HUES64 (cell line): ENCODE measurements at regions not wholly inside any gene's neighbourhood (a gene's known extent, or its start where the extent isn't known, plus 50 kb on each side); places are given as distances from the start of the nearest gene placed in this dataset.

ENCODE experiments used
- H3K27ac ChIP-seq: 2 replicates; pipeline ENCODE4 v1.7.0; 2013; ENCODE audit warnings: low read depth, low read length, inconsistent platforms
- H3K27me3 ChIP-seq: 2 replicates; pipeline ENCODE4 v1.6.1; 2013; ENCODE audit warnings: mild to moderate bottlenecking, low read length; ENCODE audit not compliant: insufficient read depth
- H3K36me3 ChIP-seq: 2 replicates; pipeline ENCODE4 v1.6.1; 2013; ENCODE audit warnings: mild to moderate bottlenecking, low read length; ENCODE audit not compliant: insufficient read depth
- H3K4me1 ChIP-seq: 2 replicates; pipeline ENCODE4 v1.6.1; 2013; ENCODE audit warnings: mild to moderate bottlenecking, low read length, moderate library complexity; ENCODE audit not compliant: insufficient read depth
- H3K4me3 ChIP-seq: 2 replicates; pipeline ENCODE4 v1.5.1; 2013; ENCODE audit warnings: mild to moderate bottlenecking, low read length, moderate library complexity
- H3K9ac ChIP-seq: 2 replicates; pipeline ENCODE4 v1.6.1; 2013; ENCODE audit warnings: mild to moderate bottlenecking, low read depth, low read length
- H3K9me3 ChIP-seq: 2 replicates; pipeline ENCODE4 v1.6.1; 2013; ENCODE audit warnings: low read depth, low read length; ENCODE audit not compliant: insufficient read depth
- WGBS: fragments of 150-250, 120-280 bp; methylation state at CpG from one replicate; pipeline ENCODE4 v1.1.7; 2013; ENCODE audit warnings: missing lambda C conversion rate; 5-methylcytosine and 5-hydroxymethylcytosine counted together

DNA sequence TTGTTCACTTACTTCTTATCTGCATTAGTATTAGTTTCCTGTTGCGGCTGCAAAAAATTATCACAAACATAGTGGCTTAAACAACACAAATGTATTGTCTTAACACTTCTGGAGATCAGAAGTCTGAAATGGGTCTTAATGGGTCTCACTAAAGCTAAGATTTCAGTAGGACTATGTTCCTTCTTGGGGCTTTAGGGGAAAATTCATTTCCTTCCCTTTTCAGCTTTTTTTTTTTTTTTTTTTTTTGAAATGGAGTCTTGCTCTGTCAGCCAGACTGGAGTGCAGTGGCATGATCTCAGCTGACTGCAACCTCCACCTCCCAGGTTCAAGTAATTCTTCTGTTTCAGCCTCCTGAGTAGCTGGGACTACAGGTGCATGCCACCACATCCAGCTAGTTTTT lies 78.1 kb upstream of the KLF3 start:
- Histone ChIP-seq H3K4me1 (peaks cover 6% of the 10 kb centered on the region; the same call in 1 of the 2 replicates), H3K36me3 (no peaks in the 10 kb centered on the region), H3K4me3 (no peak overlapping the region), H3K9ac (no peak overlapping the region), H3K9me3 (no peaks in the 10 kb centered on the region), H3K27ac (no peak overlapping the region), H3K27me3 (no peaks in the 10 kb centered on the region)
- 100% methylated on average over 1 of the region's 1 CpG for WGBS

DNA sequence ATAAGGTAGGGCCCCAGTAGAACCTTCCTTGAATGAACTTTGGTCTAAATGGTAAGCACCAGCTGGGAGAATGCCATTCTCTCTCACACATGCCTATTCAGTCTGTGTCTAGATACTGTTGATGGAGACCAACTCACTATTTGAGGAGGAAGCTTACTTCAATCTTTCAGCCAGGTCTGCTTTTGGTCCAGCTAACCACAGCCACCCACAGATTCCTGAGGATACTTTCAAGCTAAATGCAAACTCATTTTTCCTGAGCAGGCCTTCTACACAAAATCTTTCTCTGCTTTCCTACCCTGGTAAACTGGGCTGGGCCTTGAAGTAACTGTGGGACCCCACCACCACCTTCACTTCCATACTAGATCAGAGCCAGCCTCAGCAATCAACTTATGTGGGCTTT lies 76.9 kb upstream of the KLF3 start:
- Histone ChIP-seq H3K4me1 (no peaks in the 10 kb centered on the region), H3K27me3 (no peaks in the 10 kb centered on the region), H3K27ac (no peak overlapping the region), H3K36me3 (no peaks in the 10 kb centered on the region), H3K9me3 (no peaks in the 10 kb centered on the region), H3K4me3 (no peak overlapping the region), H3K9ac (no peak overlapping the region)

- 87% methylated on average over 4 of the region's 4 CpGs for WGBS
- Histone ChIP-seq H3K9me3 (no peaks in the 10 kb centered on the region), H3K4me3 (no peak overlapping the region), H3K27ac (no peak overlapping the region), H3K4me1 (no peaks in the 10 kb centered on the region), H3K36me3 (no peaks in the 10 kb centered on the region), H3K27me3 (no peaks in the 10 kb centered on the region), H3K9ac (no peak overlapping the region)
These were observed 74.0 kb upstream of the KLF3 start for GRCh38 chr4:38590046-38590445.

GRCh38 chr4:38591617-38592337 lies 72.2 kb upstream of the KLF3 start:
- Histone ChIP-seq H3K36me3 (no peaks in the 10 kb centered on the region), H3K27ac (no peak overlapping the region), H3K27me3 (no peaks in the 10 kb centered on the region), H3K4me1 (no peaks in the 10 kb centered on the region), H3K9me3 (no peaks in the 10 kb centered on the region), H3K9ac (no peak overlapping the region), H3K4me3 (no peak overlapping the region)
- 77% methylated on average over 10 of the region's 10 CpGs for WGBS

GRCh38 chr4:38598489-38598888 lies 65.5 kb upstream of the KLF3 start:
- H3K36me3 ChIP-seq = no peaks in the 10 kb centered on the region
- H3K9ac ChIP-seq = no peak overlapping the region
- WGBS = 89% methylated on average over 1 of the region's 3 CpGs
- no peaks in the 10 kb centered on the region for H3K9me3 ChIP-seq
- H3K27ac ChIP-seq = no peak overlapping the region
- H3K27me3 ChIP-seq = no peaks in the 10 kb centered on the region
- no peaks in the 10 kb centered on the region for H3K4me1 ChIP-seq
- H3K4me3 ChIP-seq = no peak overlapping the region

GRCh38 chr4:38600575-38600974 lies 63.4 kb upstream of the KLF3 start:
- peaks cover 8% of the 10 kb centered on the region for H3K4me1 ChIP-seq
- H3K4me3 ChIP-seq = no peak overlapping the region
- H3K36me3 ChIP-seq = no peaks in the 10 kb centered on the region
- 81% methylated on average over 4 of the region's 4 CpGs for WGBS
- no peaks in the 10 kb centered on the region for H3K9me3 ChIP-seq
- no peak overlapping the region for H3K27ac ChIP-seq
- no peaks in the 10 kb centered on the region for H3K27me3 ChIP-seq
- no peak overlapping the region for H3K9ac ChIP-seq

- Histone ChIP-seq H3K4me3 (no peak overlapping the region), H3K36me3 (no peaks in the 10 kb centered on the region), H3K9ac (no peak overlapping the region), H3K27ac (no peak overlapping the region), H3K4me1 (peaks cover 15% of the 10 kb centered on the region), H3K9me3 (no peaks in the 10 kb centered on the region), H3K27me3 (no peaks in the 10 kb centered on the region)
- WGBS = 78% methylated on average over 6 of the region's 6 CpGs
These were observed 62.6 kb upstream of the KLF3 start for GRCh38 chr4:38601244-38601915.

DNA sequence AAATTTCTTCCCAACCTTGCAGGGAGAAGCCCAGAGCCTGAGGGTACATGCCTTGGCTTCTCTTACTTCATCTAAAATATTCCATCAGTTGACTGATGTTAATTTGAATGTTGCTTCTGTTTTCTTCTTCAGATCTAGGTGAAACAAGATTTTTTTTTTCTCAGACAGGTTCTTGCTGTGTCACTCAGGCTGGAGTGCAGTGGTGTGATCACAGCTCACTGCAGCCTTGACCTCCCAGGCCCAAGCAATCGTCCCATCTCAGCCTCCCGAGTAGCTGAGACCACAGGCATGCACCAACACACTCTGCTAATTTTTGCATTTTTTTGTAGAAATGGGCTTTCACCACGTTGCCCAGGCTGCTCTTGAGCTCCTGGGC lies 62.1 kb upstream of the KLF3 start:
- no peaks in the 10 kb centered on the region for H3K36me3 ChIP-seq
- peaks cover 16% of the 10 kb centered on the region for H3K4me1 ChIP-seq
- no peak overlapping the region for H3K4me3 ChIP-seq
- H3K27ac ChIP-seq = no peak overlapping the region
- no peaks in the 10 kb centered on the region for H3K9me3 ChIP-seq
- no peaks in the 10 kb centered on the region for H3K27me3 ChIP-seq
- WGBS = 94% methylated on average over 3 of the region's 3 CpGs
- H3K9ac ChIP-seq = no peak overlapping the region

GRCh38 chr4:38603652-38604051 lies 60.3 kb upstream of the KLF3 start:
- peaks cover 16% of the 10 kb centered on the region for H3K4me1 ChIP-seq
- H3K9me3 ChIP-seq = no peaks in the 10 kb centered on the region
- no peak overlapping the region for H3K9ac ChIP-seq
- no peaks in the 10 kb centered on the region for H3K36me3 ChIP-seq
- no peak overlapping the region for H3K27ac ChIP-seq
- H3K4me3 ChIP-seq = no peak overlapping the region
- 99% methylated on average over 6 of the region's 6 CpGs for WGBS
- H3K27me3 ChIP-seq = no peaks in the 10 kb centered on the region

DNA sequence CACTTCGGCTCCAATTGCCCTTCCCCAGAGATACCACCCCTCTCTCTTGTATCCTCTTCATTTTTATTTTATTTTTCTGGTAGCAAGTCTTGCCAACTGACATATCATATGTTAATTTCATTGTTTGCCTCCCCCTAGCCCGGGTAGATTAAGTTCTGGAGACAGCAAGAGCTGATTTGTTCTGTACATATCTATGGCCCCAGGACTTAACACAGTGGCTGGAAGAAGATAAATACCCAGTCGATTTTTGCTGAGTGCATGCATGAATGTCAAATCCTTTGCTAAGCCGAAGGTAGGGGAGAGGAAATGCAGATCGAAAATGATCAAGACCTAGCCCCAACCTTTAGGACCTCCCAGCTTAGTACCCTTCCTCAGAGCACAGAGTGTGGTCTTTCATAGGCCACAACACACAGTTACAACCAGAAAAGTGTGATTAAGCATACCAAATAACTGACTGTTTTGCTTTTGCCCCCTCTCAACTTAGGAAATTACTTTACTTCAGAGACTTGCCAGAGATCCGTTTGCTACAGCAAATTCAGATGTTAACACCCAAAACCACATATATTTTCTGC lies 58.7 kb upstream of the KLF3 start:
- Histone ChIP-seq H3K36me3 (no peaks in the 10 kb centered on the region), H3K27me3 (no peaks in the 10 kb centered on the region), H3K27ac (no peak overlapping the region), H3K9ac (no peak overlapping the region), H3K9me3 (no peaks in the 10 kb centered on the region), H3K4me3 (no peak overlapping the region), H3K4me1 (peaks cover 16% of the 10 kb centered on the region)
- 71% methylated on average over 6 of the region's 6 CpGs for WGBS

DNA sequence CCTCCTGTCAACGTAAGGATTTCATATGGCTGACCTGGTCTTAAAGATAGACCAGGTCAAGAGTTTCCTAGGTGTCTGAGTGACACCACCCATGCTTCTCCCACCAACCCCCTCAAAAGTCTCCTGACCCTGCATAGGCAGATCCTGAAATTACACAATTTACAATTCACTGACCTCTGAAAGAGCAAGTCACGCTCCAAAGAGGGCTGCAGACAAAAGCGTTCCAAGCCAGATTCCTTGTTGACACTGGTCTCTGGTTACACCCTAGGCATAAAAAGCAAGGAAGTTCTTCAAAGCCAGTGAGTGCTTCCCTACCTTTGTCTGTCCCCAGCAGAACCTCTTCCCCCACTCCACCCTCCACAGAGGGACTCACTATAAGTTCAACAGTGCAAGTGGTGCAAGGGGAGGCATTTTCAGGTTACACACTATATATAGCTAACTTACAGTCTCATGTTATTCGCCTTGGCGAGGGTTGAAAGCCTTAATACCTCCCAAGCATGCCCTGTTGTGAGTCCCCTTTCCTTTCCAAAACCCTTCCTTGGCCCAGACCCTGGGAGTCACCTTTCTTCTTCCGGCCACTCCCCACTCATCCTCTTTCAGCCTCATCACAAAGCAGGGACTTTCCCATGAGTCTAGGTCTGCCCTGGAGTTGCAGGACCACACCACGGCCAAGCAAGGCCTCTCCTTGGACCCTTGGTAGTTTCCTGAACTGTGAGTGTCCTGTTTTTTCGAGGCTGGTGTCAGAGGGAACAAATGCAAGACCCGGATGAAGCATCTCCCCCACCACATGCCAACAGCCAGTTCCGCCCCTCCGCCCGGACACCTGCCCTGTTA lies 58.0 kb upstream of the KLF3 start:
- WGBS = 79% methylated on average over 12 of the region's 12 CpGs
- no peaks in the 10 kb centered on the region for H3K27me3 ChIP-seq
- no peak overlapping the region for H3K9ac ChIP-seq
- H3K4me1 ChIP-seq = peaks cover 19% of the 10 kb centered on the region
- H3K36me3 ChIP-seq = no peaks in the 10 kb centered on the region
- no peaks in the 10 kb centered on the region for H3K9me3 ChIP-seq
- H3K27ac ChIP-seq = no peak overlapping the region
- no peak overlapping the region for H3K4me3 ChIP-seq
